ENCODE measurements at regions not wholly inside any gene's neighbourhood (a gene's known extent, or its start where the extent isn't known, plus 50 kb on each side); places are given as distances from the start of the nearest gene placed in this dataset.

DNA sequence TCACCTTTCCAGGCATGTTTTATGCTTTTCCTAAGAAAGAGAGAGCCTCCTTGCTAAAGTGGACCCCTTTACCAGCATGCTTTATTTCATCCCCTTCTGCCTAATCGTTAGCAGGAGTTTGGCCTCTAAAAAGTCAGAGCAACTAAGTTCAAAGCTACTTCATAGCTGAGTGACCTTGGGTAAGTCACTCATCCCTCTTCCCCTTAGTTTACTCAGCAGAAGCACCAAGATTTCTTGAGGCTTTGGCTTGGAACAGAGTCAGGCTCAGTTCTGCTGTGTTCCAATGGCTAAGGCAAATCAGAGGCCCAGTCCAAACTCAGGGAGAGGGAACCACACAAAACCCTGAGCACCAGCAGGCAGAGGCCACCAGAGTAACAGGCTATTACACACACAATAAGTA, 254.9 kb downstream of the TJP1 start (continued):
- TF ChIP-seq CHD1 (IDR thresholded peaks at IDR 0.05; ENCODE audit: low read depth, low read length): no peak
- no peak for TF ChIP-seq TEAD4 (IDR thresholded peaks at IDR 0.05; ENCODE audit: low read depth, low read length)

Measured in H1 (cell line).